ENCODE measurements at regions not wholly inside any gene's neighbourhood (a gene's known extent, or its start where the extent isn't known, plus 50 kb on each side); places are given as distances from the start of the nearest gene placed in this dataset.
"Not testable (repeated sequence)": the region's sequence is repeated elsewhere in the genome, so short reads cannot be mapped to it uniquely, and the experiment has no call there.

DNA sequence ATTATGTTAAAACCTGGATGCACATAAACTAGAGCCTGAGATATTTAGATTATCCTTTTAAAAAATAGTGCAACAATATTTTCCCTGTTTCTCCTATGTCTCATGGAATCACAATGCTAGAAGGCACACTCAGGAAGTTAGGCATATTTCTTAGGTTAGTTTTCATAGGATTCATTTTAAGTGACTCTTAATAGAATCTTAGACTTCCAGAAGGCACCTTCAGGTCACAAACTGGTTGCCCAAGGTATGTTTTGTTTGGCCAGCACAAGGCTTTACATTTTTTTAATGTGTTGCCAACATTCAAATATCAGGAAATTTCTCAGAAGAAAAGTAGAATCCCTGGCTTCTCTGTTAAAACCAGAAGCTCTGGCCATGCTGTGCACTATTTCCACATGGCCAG is 129.3 kb downstream of the LNPK start:
- no peak for DNase-seq (ENCODE audit: low spot score)

DNA sequence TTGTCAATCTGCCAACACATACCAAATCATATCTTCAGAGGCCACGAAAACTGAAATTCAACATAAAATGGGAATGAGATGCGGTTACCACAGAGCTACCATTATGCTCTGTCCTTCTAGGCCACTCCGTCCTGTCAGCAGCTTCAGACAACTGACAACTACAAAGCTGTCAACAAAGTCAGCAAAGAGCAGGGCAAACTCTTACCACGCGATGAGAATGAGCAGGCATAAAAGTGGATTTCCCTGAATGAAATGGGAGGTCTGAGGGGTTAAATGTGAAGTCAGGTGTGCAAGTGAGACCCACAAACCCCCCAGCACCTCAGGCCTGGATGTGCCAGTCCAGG is 130.1 kb downstream of the LNPK start:
- DNase-seq (ENCODE audit: low spot score), result no peak

GRCh38 chr2:175871331-175872004 is 130.6 kb downstream of the LNPK start:
- no peak for DNase-seq (ENCODE audit: low spot score)

DNA sequence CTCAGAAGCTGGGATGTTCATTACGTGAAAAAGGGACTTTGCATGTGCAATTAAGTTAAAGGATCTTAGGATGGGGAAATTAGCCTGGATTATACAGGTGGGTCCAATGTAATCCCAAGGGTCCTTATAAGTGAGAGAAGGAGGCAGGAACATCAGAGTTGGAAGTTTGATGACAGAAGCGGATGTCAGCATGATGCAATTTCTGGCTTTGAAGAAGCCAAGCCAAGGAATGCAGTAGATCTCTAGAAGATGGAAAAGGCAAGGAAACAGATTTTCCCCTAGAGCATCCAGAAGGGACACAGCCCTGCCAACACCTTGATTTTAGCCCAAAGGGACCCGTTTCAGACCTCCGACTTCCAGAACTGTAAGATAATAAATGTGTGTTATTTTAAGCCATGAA is 136.4 kb downstream of the LNPK start:
- no peak for DNase-seq (ENCODE audit: low spot score)

DNA sequence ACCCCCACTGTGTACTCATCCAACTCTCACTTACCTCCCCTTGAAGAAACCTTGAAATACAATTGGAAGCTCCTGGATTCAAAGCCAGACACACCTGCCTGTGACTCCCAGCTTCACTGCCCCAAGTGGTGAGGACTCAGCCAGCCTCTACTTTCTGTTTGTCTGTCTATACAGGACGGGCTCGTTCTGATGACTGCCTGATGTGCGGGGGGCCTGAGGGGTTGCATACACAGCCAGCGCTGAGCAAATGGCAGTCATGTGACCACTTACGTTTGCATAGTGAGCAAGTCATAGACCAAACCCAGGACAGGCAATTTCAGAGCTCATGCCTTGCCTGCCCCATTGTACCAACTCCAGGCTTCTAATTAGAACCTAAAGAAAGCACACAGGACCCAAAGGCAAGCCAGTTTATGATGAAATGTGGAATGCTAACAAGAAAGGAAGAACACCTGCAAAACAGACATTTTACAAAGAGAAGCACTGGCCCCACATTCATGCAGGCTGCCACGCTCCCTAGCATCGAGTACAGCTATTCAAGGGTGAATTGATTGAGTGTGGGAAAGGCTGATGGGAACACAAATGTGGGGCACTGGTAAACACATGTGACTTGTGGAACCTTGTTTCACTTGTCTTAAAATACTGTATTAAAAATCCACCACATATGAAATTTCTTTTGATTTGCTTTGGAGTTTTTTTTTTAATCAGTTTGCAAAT is 137.8 kb downstream of the LNPK start:
- DNase-seq (ENCODE audit: low spot score), result no peak

DNA sequence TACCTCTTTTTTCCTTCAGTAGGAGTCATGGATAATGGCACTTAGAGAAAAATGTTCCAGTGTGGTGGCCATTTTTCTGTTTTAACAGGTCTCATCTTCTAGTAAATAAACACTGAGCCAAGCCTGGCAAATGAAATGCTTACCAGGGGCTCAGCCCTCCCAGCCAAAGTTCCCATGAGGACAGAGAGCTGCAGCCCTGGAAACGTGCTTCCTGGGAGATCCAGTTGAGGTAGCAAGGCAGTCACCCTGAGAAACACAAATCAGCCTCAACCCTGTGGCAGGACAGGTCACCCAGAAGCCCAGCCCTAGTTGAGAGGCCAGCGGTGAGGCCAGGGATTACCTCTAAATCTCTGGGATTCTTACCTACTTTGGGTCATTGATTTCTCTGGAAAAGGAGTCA is 140.1 kb downstream of the LNPK start:
- no peak for DNase-seq (ENCODE audit: low spot score)

DNA sequence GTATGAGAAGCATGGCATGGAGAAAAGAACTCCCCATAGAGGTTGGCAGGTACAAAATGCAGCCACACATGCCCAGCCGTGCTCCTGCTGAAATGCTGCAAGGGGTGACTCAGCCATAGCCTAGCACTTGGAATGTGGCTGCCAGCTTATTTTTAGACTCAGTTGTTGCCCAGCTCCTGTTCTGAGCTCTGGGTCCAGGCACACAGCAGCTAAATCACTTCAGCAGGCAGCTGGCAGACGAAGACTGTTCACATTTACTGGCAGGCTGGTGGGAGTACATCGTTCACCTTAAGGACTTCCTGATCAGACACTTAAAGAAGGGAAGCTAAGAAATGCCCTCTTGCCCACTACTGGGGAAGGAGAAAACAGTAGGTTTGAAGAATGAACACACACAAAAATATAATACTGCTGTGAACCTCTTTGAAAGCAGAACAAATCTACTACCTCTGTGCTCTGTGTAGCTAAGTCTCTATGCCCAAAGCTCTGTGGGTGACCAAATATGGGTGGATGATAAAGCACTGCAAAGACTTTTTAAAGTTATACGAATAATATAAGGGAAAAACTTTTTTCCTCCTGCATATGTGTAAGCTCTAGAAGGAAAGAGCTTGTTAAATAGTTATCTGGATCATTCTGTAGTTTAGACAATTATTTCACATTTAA is 146.1 kb downstream of the LNPK start:
- no peak for DNase-seq (ENCODE audit: low spot score)

- DNase-seq (ENCODE audit: low spot score), result no peak
Observed at GRCh38 chr2:175855236-175855635, 146.8 kb downstream of the LNPK start.

- no peak for DNase-seq (ENCODE audit: low spot score)
Observed at GRCh38 chr2:175854665-175855064, 147.4 kb downstream of the LNPK start.

GRCh38 chr2:175854129-175854528 is 147.9 kb downstream of the LNPK start:
- DNase-seq (ENCODE audit: low spot score), result no peak

DNA sequence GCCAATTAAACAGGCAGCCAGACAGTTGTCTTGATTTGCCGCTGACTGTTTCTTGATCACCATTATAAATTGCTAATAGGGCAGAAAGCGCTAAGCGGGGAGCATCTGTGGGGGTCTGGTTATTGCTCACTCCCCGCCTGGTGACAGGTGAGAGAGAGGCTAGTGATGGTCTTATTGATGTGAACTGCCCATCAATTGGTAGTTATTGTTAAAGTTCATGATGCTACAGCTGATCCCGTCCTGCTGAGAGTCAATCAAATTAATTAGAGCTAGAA is 148.5 kb downstream of the LNPK start:
- no peak for DNase-seq (ENCODE audit: low spot score)

DNA sequence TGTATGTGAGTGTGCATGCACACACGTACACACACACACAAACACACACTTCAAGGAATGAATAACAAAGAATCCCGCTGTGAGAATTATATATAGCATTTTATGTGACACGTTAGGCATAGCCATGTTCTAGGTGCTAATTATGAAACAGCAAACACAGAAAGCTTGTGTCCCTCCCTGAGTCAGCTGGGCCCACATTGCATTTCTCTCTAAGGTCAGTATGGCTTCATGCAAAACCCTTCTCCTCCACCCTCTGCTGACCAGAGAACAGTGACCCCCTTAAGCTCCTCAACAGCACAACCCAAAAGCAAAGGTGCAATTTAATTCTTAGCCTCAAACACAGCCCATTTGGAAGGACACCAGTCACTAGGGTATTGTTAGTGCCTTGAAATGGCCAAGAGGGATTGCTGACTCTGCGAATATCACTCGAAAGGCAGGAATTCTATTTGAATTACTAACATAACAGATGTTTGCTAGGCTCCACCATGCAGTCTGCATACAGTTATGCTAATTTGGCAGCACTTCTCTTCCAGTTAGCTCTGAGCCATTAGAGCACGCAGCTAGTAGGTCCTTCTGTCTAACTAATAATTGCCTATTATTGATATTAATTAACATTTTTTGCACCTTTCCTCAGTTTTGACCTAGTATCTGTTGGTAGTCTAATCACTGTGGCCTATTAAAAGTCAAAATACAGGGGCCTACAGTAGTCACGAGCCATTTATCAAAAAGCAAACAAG is 149.0 kb downstream of the LNPK start:
- DNase-seq (ENCODE audit: low spot score), result no peak

DNA sequence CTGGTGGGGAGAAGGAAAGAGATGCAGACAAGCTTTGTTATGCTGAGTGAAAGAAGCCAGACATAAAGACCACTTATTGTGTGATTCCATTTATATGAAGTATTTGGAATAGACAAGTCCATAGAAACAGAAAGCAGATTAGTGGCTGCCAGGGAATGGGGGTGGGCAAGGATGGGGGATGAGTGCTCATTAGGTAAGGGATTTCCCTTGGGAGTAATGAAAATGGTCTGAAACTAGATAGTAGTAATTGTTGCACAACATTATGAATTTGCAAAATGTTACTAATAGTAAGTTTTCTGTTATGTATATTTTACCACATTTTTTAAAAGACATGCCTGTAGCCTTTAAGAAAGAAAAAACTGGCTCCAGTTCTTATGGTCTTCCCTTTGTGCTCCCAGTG is 154.9 kb downstream of the LNPK start:
- DNase-seq (ENCODE audit: low spot score), result no peak

GRCh38 chr2:175844169-175844568 is 157.9 kb downstream of the LNPK start:
- no peak for DNase-seq (ENCODE audit: low spot score)

GRCh38 chr2:175843625-175844024 is 158.4 kb downstream of the LNPK start:
- no peak for DNase-seq (ENCODE audit: low spot score)

DNA sequence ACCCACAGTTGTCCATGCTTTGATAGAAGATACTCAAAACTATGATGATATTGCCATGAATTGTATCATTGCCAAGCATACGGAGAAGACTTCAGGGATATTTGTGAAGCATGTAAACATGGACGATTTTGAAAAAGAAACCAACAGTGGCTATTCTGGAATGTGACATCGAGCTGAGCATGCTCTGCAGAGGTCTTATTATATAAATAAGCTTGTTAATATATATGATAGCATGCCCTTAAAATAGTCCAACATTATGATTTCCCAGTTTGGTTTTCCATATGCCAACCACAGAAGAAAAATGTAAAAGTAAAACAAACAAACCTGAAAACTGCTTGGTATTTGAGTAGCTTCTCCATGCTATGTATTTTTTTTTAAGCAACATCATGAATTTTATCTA is 159.1 kb downstream of the LNPK start:
- DNase-seq (ENCODE audit: low spot score), result no peak

DNA sequence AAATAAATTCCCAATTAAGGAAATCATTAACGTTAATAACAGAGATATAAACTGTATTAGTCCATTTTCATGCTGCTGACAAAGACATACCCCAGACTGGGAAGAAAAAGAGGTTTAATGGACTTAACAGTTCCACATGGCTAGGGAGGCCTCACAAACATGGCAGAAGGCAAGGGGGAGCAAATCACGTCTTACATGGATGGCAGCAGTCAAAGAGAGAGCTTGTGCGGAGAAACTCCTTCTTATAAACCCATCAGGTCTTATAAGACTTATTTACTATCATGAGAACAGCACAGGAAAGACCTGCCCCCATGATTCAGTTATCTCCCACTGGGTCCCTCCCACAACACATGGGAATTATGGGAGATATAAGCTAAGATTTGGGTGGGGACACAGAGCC is 161.3 kb downstream of the LNPK start:
- not testable (repeated sequence) for DNase-seq (ENCODE audit: low spot score)

- DNase-seq (ENCODE audit: low spot score), result no peak
Observed at GRCh38 chr2:175840256-175840655, 161.8 kb downstream of the LNPK start.

- DNase-seq (ENCODE audit: low spot score), result no peak
Observed at GRCh38 chr2:175838979-175839378, 163.1 kb downstream of the LNPK start.

DNA sequence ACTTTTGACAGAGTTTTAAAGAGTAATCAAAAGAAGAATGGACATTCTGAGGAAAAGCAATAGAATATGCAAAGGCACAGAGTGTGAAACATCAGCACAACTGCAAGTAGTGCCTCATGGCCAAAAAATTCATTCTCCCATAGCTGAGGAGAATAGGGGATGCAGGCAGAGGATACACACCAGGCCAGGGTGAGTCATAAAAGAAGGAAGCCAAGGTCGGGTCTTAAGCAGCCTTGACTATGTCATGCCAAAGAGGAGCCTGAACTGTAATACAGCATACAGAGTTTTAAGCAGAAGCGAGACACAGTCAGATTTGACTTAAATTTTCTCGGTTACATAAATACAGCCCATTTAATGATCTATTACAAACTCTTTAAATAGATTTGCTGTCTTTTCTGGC is 165.0 kb downstream of the LNPK start:
- DNase-seq (ENCODE audit: low spot score), result no peak

- no peak for DNase-seq (ENCODE audit: low spot score)
Observed at GRCh38 chr2:175836361-175836760, 165.7 kb downstream of the LNPK start.

DNA sequence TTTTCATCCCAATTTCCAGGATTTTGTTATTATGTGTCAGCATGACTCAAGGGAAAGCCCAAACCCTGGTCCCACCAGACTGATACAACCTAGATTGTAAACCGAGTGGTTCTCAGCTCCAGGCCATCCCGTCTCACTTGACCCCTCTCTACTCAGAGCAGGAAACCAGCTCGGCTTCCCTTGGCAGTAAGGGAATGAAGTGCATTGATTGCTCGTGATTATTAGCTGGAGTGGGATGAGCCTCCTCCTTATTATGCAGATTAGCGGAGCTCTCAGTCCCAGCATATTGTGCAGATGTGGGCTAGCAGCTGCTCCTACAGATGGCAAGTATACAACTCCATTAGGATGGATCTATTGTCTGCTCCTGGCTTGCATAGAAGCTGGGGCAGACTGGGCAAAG is 167.6 kb downstream of the LNPK start:
- no peak for DNase-seq (ENCODE audit: low spot score)

GRCh38 chr2:175832866-175833265 is 169.2 kb downstream of the LNPK start:
- no peak for DNase-seq (ENCODE audit: low spot score)
